ENCODE measurements at regions not wholly inside any gene's neighbourhood (a gene's known extent, or its start where the extent isn't known, plus 50 kb on each side); places are given as distances from the start of the nearest gene placed in this dataset.

DNA sequence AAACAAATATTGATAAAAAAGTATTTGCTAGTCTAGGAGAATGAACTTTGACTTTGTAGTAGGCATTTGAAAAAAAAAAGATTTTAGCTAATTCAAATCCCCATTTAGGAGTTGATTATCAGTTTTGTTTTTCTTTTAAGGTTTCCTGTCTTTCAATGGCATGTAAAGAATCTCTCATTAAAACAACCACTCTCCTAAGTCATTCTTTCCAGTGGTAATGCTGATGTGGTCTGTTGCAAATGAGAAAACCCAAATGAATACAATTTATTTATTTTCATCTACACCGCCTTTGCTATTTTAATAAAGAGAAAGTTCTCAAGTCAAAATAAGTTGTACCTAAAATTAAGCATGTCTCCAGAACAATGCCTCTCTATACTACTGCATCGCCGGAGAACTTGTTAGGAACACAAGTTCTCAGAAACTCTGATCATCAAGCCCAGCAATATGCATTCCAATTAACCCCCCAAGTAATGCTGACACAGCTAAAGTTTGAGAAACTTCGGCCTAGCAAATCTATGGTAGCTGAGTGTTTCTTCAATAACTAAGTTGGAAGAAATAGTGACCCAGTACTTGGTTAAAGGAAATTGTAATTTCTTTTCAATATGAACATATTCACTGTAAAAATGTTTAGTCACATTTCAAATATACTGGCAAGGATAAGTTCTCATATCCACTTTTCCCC lies 255.1 kb downstream of the PTPRC start:
- intact Hi-C loops (cut with DNase I) = no loop called here
- DNase-seq (ENCODE audit: low spot score) = no peak

DNA sequence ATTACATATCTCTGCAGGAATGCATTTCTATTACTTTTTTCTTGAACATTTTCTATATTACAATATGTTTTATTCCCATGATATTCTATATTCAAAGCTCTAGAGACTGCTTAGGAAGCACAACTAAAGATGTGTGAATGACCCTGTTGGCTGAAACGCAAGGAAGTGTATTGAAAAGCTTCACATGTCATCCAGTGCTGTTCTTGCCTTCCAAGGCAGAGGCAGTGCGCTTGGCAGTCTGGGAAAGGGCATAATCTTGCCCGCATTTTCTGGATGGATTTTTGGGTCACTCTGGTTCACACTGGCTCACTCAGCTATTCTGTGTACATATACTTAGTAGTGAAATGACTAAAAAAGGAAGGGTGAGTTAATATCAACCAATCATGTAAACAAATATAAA lies 262.4 kb downstream of the PTPRC start:
- no peak for DNase-seq (ENCODE audit: low spot score)
- intact Hi-C loops (cut with DNase I) = no loop called here

- DNase-seq (ENCODE audit: low spot score) = no peak
- intact Hi-C loops (cut with DNase I) = no loop called here
These were observed 263.8 kb downstream of the PTPRC start for GRCh38 chr1:198902655-198903054.

DNA sequence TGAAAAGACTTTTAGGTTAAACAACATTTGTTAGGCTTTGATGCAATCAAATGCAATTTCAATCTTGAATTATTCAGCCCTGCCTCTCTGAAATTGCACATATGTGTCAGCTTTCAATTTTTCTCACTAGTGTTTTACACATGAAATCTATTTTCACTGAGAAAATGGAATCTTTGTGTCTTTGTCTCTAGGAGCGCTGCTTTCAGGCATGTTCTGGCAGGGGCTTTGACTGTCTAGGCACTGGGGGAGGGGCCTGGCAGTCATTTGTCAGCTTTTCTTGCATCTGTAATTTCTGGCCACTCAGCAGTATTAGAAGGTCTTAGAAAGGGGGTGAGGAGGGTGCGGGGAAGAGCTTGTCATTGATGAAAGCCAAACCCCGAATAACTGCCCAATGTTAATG lies 264.4 kb downstream of the PTPRC start:
- intact Hi-C loops (cut with DNase I) = no loop called here
- no peak for DNase-seq (ENCODE audit: low spot score)

GRCh38 chr1:198903621-198904020 lies 264.8 kb downstream of the PTPRC start:
- intact Hi-C loops (cut with DNase I) = no loop called here
- no peak for DNase-seq (ENCODE audit: low spot score)

- no peak for DNase-seq (ENCODE audit: low spot score)
- intact Hi-C loops (cut with DNase I) = no loop called here
These were observed 265.5 kb downstream of the PTPRC start for GRCh38 chr1:198904321-198904720.

DNA sequence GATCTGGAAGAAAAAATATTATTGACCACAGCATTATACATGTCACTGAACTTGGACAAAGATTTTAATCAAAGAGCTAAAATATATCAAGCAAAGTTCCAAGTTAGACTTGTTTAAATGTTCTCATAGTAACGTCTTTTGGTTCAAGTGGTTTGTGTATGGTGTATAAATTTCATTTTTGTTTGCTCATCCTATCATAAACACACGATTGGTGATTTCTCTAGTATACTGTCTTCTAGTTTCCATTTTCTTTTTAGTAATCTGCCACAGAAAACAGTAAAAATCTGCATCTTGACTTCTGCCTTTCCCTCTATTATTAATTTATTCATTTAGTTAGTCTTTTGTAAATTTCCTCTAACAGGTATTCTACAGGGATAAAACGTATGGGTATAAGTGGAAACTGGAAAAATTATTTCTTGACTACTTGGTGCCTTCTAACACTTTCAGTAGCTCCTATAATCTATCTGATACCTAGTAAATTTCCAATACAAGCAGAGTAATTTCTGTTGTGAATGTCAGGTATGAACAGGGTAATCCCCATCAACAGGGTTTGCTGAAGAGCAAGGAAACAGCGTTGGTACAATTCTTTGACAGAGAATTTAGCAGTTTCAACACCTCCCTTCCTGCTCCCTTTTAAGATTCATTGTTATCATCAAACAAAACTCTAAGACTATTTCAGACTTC lies 268.0 kb downstream of the PTPRC start:
- no peak for DNase-seq (ENCODE audit: low spot score)
- intact Hi-C loops (cut with DNase I) = no loop called here

DNA sequence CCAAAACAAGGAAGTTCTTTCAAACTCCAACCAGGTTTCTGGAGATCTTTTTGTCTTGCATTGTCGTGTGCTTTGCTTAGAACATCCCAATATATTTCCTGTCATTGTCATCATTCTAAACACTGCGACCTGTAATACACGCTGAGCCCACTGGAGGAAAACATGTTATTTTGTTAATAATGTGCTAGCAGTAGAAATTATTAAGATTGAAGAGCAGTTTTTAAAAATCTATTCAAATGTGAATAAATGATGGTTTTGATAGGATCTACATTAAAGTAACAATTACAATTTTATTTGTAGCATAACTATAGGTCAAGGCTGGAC lies 268.5 kb downstream of the PTPRC start:
- intact Hi-C loops (cut with DNase I) = no loop called here
- no peak for DNase-seq (ENCODE audit: low spot score)

- DNase-seq (ENCODE audit: low spot score) = no peak
- intact Hi-C loops (cut with DNase I) = no loop called here
These were observed 270.2 kb downstream of the PTPRC start for GRCh38 chr1:198908995-198909394.

DNA sequence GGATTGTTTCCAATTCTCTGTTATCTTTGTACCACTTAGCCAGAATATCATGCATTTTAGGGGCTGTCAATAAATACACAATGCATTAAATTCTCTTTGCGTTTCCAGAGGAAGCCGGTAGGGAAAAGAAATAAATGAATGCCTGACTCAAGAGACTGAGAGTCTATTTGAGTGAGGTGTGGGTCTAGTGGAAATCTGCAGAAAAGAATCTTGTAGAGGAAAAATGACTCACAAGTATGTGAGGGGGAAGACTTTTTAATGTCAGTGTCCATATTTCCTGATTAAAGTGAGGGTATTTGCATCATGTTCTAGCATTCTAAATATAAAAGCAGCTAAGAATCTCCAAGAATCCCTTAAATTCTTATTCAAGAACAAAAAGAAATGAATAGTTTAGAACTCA lies 271.1 kb downstream of the PTPRC start:
- intact Hi-C loops (cut with DNase I) = no loop called here
- no peak for DNase-seq (ENCODE audit: low spot score)

GRCh38 chr1:198910816-198911215 lies 272.0 kb downstream of the PTPRC start:
- no peak for DNase-seq (ENCODE audit: low spot score)
- intact Hi-C loops (cut with DNase I) = no loop called here

DNA sequence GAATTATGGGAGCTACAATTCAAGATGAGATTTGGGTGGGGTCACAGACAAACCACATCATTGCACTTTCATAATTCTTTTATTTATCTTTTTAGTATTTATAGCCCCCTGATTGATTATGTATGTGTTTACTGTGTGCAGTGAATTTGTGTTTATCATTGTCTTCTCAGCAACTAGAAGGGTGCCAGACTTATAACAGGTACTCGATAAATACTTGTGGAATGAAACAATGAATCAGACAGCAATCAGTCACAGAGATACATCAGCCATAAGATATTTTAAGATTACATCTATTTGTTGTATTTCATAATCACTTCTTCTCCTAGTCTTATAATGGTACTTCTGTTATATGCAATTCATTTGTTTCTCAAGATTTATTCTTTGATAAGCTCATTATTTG lies 273.2 kb downstream of the PTPRC start:
- intact Hi-C loops (cut with DNase I) = loop anchor here in 1 of 2 donors (2.0 kb wide), 1 partner anchor 49 kb away; no protein-coding TSS in a partner anchor
- no peak for DNase-seq (ENCODE audit: low spot score)

GRCh38 chr1:198913667-198914066 lies 274.8 kb downstream of the PTPRC start:
- intact Hi-C loops (cut with DNase I) = loop anchor here in 1 of 2 donors (2.0 kb wide), 1 partner anchor 47 kb away; no protein-coding TSS in a partner anchor
- no peak for DNase-seq (ENCODE audit: low spot score)

- DNase-seq (ENCODE audit: low spot score) = no peak
- intact Hi-C loops (cut with DNase I) = no loop called here
These were observed 276.7 kb downstream of the PTPRC start for GRCh38 chr1:198915327-198916231.

DNA sequence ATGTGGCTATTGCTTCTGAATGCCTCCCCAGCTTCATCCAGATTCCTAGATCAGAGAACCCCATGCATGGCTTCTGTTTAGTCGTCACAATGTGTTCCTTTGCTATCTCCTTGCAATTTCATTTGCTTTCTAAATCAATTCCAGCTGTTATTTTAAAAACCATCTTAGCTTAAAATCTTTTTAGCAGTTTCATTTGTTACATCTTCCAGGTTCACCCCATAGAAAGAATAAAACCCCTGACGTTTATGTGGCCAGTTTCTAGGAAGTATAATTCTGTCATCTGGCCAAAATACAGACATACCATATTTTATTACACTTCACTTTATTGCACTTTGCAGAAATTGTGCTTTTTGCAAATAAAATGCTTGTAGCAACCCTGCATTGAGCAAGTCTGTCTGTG lies 278.4 kb downstream of the PTPRC start:
- intact Hi-C loops (cut with DNase I) = no loop called here

DNA sequence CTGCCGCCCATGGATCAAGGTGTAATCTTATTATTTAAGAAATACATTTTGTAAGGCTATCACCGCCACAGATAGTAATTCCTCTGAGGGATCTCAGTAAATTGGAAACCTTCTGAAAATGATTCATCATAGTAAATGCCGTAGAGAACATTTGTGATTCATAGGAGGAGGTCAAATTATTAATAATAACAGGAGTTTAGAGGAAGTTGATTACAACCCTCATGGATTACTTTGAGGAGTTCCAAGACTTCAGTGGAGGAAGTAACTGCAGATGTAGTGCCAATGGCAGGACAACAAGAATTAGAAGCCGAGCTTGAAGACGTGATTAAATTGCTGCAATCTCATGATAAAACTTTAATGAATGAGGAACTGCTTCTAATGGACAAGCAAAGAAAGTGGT lies 280.1 kb downstream of the PTPRC start:
- intact Hi-C loops (cut with DNase I) = no loop called here
- no peak for DNase-seq (ENCODE audit: low spot score)

More for the DNA sequence above, 278.4 kb downstream of the PTPRC start:
- no peak for DNase-seq (ENCODE audit: low spot score)

DNA sequence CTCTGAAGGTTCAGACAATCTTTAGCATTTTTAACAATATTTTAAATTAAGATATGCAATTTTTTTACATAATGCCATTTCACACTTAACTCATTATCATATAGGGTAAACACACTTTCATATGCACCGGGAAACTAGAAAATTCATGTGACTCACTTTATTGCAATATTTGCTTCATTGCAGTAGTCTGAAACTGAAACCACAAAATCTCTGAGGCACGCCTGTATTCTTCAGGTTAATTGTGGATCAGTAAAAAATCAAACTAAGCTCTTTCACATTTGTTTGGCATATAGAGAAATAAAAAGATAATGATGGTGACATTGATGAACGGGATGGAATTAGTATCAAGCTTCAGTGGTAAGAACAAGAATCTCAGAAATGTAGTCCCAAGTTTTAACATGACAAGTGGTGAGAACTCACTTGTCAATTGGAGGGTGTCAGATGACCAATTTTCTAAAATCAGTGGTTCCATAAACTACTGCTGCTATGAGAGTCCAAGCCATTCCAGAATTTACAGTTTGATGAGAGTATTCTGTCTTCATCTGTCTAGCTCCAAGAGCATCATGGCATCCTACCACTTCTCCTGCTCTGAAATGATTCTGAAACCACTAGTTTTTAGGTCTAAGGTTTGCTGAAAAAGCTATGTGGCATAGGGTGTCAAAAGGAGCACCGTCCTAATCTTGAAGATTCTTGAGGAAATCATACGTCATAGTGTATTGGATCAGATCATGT lies 281.0 kb downstream of the PTPRC start:
- intact Hi-C loops (cut with DNase I) = no loop called here
- DNase-seq (ENCODE audit: low spot score) = no peak

- intact Hi-C loops (cut with DNase I) = no loop called here
- DNase-seq (ENCODE audit: low spot score) = no peak
These were observed 284.0 kb downstream of the PTPRC start for GRCh38 chr1:198922638-198923430.

DNA sequence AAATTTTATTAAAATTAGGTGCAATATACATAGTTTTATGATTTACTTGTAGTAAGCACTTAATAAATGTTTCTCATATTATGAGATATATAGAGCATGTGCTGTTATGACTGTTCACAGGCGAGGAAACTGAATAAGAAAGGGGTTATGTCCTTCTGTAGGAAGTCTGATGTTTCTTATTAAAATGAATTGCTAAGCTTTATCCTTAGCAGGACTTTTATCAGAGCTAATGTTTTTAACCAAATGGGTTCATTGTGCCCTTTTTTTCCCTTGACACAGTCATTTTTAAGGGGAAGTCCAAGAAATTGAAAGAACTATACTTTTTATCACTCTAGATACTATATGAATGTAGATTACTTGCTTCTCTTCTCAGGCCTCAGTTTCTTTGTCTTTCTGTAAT lies 285.2 kb downstream of the PTPRC start:
- intact Hi-C loops (cut with DNase I) = no loop called here

More for the DNA sequence above, 285.2 kb downstream of the PTPRC start:
- DNase-seq (ENCODE audit: low spot score) = no peak

Data from posterior vena cava (tissue), 2 donors.